ENCODE measurements at regions not wholly inside any gene's neighbourhood (a gene's known extent, or its start where the extent isn't known, plus 50 kb on each side); places are given as distances from the start of the nearest gene placed in this dataset.
"Not testable (repeated sequence)": the region's sequence is repeated elsewhere in the genome, so short reads cannot be mapped to it uniquely, and the experiment has no call there.

DNA sequence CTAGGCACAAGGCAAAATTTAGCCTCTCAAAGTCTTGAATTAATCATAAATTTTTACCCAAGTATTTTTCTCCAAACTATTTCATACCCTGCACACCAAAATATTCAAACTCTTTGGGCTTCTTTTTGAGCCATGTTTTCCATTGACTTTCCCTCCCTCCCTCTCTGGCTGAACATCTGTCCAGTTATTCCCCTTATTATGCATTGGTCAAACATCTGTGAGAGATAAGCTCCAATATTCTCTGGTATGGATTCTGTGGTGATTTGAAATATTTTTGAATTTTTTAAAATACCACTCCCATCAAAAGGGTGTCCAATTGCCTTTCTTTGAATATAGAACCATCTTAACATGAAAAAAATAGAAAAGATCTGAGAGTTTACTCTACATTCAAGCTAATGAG lies 244.2 kb downstream of the RFPL4B start:
- Histone ChIP-seq H3K36me3 (ENCODE audit: insufficient read depth) (no peaks in the 10 kb centered on the region), H3K4me3 (ENCODE audit: low read depth, low read length) (no peak overlapping the region), H3K27ac (ENCODE audit: low read depth) (no peak overlapping the region), H3K4me1 (ENCODE audit: insufficient read depth) (no peaks in the 10 kb centered on the region)
- no peak for DNase-seq (ENCODE audit: extremely low spot score)

DNA sequence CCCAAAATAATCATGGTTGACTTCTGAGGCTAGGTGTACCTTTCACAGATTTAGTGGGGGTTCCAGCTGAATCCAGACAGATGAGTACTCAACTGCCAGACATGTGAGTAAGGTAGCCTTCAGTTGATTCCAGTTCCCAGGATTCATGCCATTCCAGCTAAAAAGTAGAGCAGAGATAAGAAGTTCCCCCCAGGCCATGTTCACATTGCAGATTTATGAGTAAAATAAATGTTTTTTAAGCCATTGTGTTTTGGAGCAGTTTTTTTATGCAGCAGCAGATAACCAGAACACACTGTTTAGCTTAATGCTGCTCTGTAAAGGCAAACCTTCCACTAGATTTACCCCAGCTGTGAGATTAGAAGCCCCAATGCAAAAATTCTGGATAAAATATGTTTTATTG lies 245.0 kb downstream of the RFPL4B start:
- no peak for DNase-seq (ENCODE audit: extremely low spot score)
- Histone ChIP-seq H3K27ac (ENCODE audit: low read depth) (no peak overlapping the region), H3K4me3 (ENCODE audit: low read depth, low read length) (no peak overlapping the region), H3K36me3 (ENCODE audit: insufficient read depth) (no peaks in the 10 kb centered on the region), H3K4me1 (ENCODE audit: insufficient read depth) (no peaks in the 10 kb centered on the region)

GRCh38 chr6:112594886-112595594 lies 247.9 kb downstream of the RFPL4B start:
- no peak for DNase-seq (ENCODE audit: extremely low spot score)
- Histone ChIP-seq H3K4me3 (ENCODE audit: low read depth, low read length) (no peak overlapping the region), H3K27ac (ENCODE audit: low read depth) (no peak overlapping the region), H3K36me3 (ENCODE audit: insufficient read depth) (no peaks in the 10 kb centered on the region), H3K4me1 (ENCODE audit: insufficient read depth) (no peaks in the 10 kb centered on the region)
- WGBS = 74% methylated on average over 2 of the region's 2 CpGs

DNA sequence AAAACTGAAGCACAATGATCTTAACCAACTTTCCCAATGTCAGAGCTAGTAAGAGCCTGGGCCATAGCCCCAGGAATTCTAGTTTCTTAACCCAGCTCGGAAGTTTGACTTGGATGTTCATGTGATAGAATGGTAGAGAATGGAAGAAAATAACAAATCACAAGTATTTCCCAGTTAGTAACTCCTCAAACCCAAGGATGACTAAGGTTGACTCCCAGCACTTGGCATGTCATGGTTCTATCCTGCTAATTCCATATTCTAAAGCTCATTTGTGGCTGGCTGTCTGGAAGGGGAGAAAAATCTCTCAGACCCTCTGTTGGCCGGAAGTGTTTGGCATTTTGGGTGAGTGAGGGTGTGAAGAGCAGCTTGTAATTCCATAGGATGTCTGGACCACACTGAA lies 248.7 kb downstream of the RFPL4B start:
- DNase-seq (ENCODE audit: extremely low spot score) = no peak
- Histone ChIP-seq H3K4me3 (ENCODE audit: low read depth, low read length) (no peak overlapping the region), H3K27ac (ENCODE audit: low read depth) (no peak overlapping the region), H3K36me3 (ENCODE audit: insufficient read depth) (no peaks in the 10 kb centered on the region), H3K4me1 (ENCODE audit: insufficient read depth) (no peaks in the 10 kb centered on the region)
- 86% methylated on average over 2 of the region's 2 CpGs for WGBS

GRCh38 chr6:112597176-112597575 lies 250.0 kb downstream of the RFPL4B start:
- no peak overlapping the region for H3K4me3 ChIP-seq (ENCODE audit: low read depth, low read length)
- H3K36me3 ChIP-seq (ENCODE audit: insufficient read depth) = no peaks in the 10 kb centered on the region
- DNase-seq (ENCODE audit: extremely low spot score) = no peak
- 94% methylated on average over 1 of the region's 1 CpG for WGBS
- H3K4me1 ChIP-seq (ENCODE audit: insufficient read depth) = no peaks in the 10 kb centered on the region
- H3K27ac ChIP-seq (ENCODE audit: low read depth) = no peak overlapping the region

- WGBS = 86% methylated on average over 3 of the region's 3 CpGs
- no peak overlapping the region for H3K27ac ChIP-seq (ENCODE audit: low read depth)
- no peak for DNase-seq (ENCODE audit: extremely low spot score)
- no peaks in the 10 kb centered on the region for H3K4me1 ChIP-seq (ENCODE audit: insufficient read depth)
- H3K36me3 ChIP-seq (ENCODE audit: insufficient read depth) = no peaks in the 10 kb centered on the region
- H3K4me3 ChIP-seq (ENCODE audit: low read depth, low read length) = no peak overlapping the region
Measured at GRCh38 chr6:112600168-112600567, 253.0 kb downstream of the RFPL4B start.

DNA sequence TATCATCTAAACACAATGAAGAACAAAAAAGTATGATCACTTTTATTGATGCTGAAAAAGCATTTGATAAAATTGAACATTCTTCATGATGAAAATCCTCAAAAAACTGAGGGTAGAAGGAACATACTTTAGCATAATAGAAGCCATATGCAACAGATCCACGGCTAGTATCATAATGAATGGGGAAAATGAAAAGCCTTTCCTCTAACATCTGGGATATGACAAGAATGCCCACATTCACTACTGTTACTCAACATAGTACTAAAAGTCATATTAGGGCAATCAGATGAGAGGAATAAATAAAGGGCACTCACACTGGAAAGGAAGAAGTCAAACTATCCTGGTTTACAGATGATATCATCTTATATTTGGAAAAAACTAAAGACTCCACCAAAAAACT lies 256.6 kb downstream of the RFPL4B start:
- H3K36me3 ChIP-seq (ENCODE audit: insufficient read depth) = no peaks in the 10 kb centered on the region
- no peak overlapping the region for H3K4me3 ChIP-seq (ENCODE audit: low read depth, low read length)
- no peaks in the 10 kb centered on the region for H3K4me1 ChIP-seq (ENCODE audit: insufficient read depth)
- WGBS = 92% methylated on average over 1 of the region's 1 CpG
- no peak overlapping the region for H3K27ac ChIP-seq (ENCODE audit: low read depth)
- DNase-seq (ENCODE audit: extremely low spot score) = no peak

- no peak for DNase-seq (ENCODE audit: extremely low spot score)
- no peak overlapping the region for H3K4me3 ChIP-seq (ENCODE audit: low read depth, low read length)
- H3K4me1 ChIP-seq (ENCODE audit: insufficient read depth) = no peaks in the 10 kb centered on the region
- no peaks in the 10 kb centered on the region for H3K36me3 ChIP-seq (ENCODE audit: insufficient read depth)
- no peak overlapping the region for H3K27ac ChIP-seq (ENCODE audit: low read depth)
- WGBS = 32% methylated on average over 3 of the region's 3 CpGs
Measured at GRCh38 chr6:112606656-112607435, 259.7 kb downstream of the RFPL4B start.

DNA sequence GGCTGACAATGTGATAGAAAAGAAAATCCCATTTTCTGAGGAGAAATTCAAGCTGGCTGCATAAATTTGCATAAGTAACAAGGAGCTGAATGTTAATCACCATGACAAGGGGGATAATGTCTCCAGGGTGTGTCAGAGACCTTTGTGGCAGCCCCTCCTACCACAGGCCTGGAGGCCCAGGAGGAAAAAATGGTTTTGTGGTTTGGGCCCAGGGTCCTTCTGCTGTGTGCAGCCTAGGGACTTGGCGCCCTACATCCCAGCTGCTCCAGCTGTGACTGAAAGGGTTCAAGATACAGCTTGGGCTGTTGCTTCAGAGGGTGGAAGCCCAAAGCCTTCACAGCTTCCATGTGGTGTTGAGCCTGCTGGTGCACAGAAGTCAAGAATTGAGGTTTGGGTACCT lies 261.8 kb downstream of the RFPL4B start:
- not testable (repeated sequence) for H3K36me3 ChIP-seq (ENCODE audit: insufficient read depth); H3K27ac ChIP-seq (ENCODE audit: low read depth); DNase-seq (ENCODE audit: extremely low spot score); H3K4me3 ChIP-seq (ENCODE audit: low read depth, low read length); H3K4me1 ChIP-seq (ENCODE audit: insufficient read depth)
- WGBS = 98% methylated on average over 1 of the region's 1 CpG

DNA sequence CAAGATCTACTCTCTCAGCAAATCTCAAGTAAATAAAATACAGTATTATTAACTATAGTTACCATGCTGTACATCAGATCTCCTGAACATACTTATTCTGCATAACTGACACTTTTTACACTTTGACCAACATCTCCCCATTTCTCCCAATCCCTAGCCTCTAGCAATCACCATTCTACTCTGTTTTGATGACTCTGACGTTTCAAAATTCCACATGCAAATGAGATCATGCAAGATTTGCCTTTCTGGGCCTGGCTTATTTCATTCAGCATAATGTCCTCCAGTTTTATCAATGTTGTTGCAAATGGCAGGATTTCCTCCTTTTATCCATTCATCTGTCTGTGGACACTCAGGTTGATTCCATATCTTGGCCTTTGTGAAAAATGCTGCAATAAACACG lies 266.3 kb downstream of the RFPL4B start:
- H3K4me3 ChIP-seq (ENCODE audit: low read depth, low read length) = no peak overlapping the region
- H3K36me3 ChIP-seq (ENCODE audit: insufficient read depth) = no peaks in the 10 kb centered on the region
- WGBS = 72% methylated on average over 2 of the region's 2 CpGs
- no peak for DNase-seq (ENCODE audit: extremely low spot score)
- no peak overlapping the region for H3K27ac ChIP-seq (ENCODE audit: low read depth)
- H3K4me1 ChIP-seq (ENCODE audit: insufficient read depth) = no peaks in the 10 kb centered on the region

DNA sequence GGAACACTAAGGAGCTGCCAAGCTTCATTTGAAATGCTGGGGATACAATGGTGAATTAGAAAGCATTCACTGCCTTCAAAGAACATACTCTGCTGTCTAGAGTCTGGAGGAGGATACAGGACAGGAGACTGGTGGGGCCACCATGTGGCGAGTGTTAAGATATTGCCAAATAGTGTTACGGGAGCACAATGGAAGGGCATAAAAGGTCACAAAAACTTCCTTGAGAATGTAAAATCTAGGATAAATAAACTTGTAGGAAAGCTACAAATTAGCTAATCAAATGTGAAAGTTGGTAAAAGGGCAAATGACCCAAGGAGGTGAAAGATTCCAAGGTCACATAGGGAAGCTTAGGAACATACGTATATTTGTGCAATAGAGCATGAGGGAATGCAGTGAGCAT lies 271.7 kb downstream of the RFPL4B start:
- 83% methylated on average over 3 of the region's 3 CpGs for WGBS
- H3K4me1 ChIP-seq (ENCODE audit: insufficient read depth) = no peaks in the 10 kb centered on the region
- DNase-seq (ENCODE audit: extremely low spot score) = no peak
- H3K36me3 ChIP-seq (ENCODE audit: insufficient read depth) = no peaks in the 10 kb centered on the region
- H3K27ac ChIP-seq (ENCODE audit: low read depth) = no peak overlapping the region
- H3K4me3 ChIP-seq (ENCODE audit: low read depth, low read length) = no peak overlapping the region

DNA sequence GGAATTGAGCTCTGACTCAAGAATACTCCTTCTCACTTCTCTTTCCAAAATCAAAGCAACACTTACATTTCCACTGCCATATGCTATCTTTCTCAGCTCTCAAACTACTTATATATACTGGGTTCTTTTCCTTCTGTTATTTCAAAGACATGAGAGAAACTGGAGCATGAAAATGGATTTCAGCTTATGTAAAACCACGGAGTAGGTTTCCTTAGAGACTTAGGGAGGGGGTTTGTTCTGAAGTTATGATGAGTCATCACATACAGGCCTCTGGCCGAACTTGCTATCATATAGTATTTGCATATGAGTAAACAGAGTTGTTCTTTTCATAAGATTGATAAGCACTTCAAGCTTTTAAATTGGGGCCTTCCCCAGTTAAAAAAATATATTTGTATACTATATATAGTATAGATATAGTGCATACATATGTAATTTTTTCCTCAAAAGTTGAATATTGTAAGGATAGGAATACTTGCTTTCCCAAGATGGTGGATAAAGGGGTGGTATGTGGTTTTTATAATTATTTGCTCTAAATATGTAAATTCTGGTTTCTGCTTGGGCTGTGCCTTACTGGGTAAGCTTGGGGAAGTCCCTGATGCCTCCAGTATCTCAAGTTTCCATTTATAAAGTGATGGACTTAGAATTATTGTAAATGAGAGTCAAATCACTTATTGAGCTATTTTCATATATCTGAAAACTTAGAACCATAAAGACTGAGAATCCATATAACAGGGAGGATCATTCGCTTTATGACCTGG lies 273.9 kb downstream of the RFPL4B start:
- Histone ChIP-seq H3K27ac (ENCODE audit: low read depth) (no peak overlapping the region), H3K4me3 (ENCODE audit: low read depth, low read length) (no peak overlapping the region), H3K4me1 (ENCODE audit: insufficient read depth) (no peaks in the 10 kb centered on the region), H3K36me3 (ENCODE audit: insufficient read depth) (no peaks in the 10 kb centered on the region)
- DNase-seq (ENCODE audit: extremely low spot score) = no peak
- WGBS = 47% methylated on average over 3 of the region's 3 CpGs

DNA sequence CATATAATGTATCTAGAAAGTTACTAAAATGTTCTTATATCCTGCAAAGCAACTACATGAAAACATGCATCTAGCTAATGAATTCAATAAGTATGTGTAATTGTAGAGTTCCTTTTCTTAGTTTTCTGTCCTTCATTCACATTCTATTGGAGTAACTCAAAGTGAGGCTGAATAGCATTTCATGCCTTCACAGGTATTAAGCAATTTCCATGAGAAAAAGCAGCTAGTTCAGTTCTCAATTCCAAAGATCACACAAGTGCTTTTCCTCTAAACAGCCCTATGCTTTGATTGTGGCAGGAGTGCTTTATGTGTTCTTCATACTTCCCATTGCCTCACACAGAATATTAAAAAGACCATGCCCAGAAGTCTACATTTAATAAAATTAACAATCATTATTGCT lies 274.9 kb downstream of the RFPL4B start:
- Histone ChIP-seq H3K4me1 (ENCODE audit: insufficient read depth) (no peaks in the 10 kb centered on the region), H3K27ac (ENCODE audit: low read depth) (no peak overlapping the region), H3K4me3 (ENCODE audit: low read depth, low read length) (no peak overlapping the region), H3K36me3 (ENCODE audit: insufficient read depth) (no peaks in the 10 kb centered on the region)
- DNase-seq (ENCODE audit: extremely low spot score) = no peak

DNA sequence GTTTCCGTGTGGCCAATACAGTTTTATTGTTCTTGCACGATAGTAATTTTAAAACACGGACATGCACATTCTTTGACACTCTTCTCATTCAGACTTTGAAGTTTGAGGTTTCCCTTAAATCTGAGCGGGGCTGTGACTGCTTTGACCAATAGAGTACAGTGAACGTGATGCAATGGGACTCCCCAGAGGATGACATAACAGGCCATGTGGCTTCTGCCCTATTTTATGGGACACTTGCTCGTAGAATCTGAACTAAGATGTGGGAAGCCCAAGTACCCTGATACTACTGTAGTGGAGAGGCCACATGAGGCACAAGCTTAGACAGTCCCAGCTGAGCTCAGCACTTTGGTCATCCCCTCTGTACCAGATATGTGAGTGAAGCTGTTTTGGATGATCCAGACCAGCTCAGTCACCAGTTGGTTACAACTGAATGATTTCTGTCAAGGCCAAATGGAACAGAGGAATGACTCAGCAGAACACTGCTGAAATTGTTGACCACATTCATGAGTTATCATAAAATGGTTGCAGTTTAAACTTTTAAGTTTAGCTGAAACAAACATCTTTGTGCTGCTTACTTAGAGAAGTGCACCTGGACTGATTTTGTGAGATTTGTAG lies 279.4 kb downstream of the RFPL4B start:
- DNase-seq (ENCODE audit: extremely low spot score) = no peak
- no peak overlapping the region for H3K4me3 ChIP-seq (ENCODE audit: low read depth, low read length)
- no peak overlapping the region for H3K27ac ChIP-seq (ENCODE audit: low read depth)
- H3K4me1 ChIP-seq (ENCODE audit: insufficient read depth) = no peaks in the 10 kb centered on the region
- WGBS = 82% methylated on average over 6 of the region's 6 CpGs
- no peaks in the 10 kb centered on the region for H3K36me3 ChIP-seq (ENCODE audit: insufficient read depth)
